NCI-H2171 treated with DMSO at 0.1 percent for 48 hours (cell line): ENCODE measurements at regions not wholly inside any gene's neighbourhood (a gene's known extent, or its start where the extent isn't known, plus 50 kb on each side); places are given as distances from the start of the nearest gene placed in this dataset.

ENCODE experiments used
- DNase-seq: peaks from one replicate; lab custom pipeline; 2025; lab: John Stamatoyannopoulos, UW

DNA sequence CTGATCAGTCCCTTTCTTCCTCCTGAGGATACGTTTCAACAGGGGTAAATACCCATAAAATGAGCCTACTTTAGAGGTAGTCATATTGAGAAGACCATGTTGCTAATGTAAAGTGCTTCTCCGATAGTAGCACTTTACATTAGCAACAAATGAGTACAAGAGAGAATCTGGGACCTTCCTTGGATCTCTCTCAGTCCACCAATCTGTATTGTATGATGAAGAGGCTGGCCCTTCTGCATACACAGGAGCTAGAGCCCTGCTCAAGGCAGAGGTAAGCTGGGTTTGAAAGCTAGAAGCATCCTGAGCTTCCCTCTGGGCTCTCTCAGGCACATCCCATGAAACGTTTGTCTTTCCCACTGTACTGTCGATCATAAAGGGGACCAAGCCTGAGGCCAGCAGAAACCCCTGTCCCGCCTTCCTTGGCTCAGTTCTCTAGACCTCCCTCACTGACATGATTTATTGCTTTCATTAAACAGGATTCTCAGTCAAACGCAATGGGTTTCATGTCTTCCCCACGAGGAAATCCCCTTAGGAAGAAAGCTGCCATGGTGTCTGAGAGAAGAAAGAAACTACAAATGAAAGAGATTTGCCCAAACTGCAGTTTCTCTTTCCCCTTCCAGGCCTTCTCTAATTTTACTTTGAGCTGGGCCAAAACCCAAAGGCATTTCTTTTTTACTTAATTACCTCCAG lies 62.8 kb upstream of the BCAR3 start:
- DNase-seq, result no peak

DNA sequence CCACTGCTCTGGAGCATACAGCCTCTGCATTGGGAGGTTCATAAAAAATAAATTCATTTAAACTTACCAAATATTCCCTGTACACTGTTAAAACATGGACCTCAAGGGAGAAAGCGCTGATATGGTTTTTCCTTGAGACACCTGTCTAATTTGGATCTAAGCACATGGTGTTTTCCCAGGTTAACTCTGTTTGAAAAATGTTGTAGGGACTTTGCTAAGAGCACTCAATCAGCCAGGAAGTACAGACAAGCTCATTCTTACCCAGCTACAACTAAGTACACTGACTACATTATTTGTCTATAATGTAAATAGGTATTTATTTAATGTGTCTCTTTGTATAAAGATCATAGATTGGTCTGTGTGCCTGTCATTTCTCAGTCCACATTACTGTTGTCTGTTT lies 61.8 kb upstream of the BCAR3 start:
- no peak for DNase-seq

GRCh38 chr1:93740601-93741031 lies 59.0 kb upstream of the BCAR3 start:
- DNase-seq, result no peak

GRCh38 chr1:93740157-93740556 lies 58.5 kb upstream of the BCAR3 start:
- DNase-seq, result no peak

DNA sequence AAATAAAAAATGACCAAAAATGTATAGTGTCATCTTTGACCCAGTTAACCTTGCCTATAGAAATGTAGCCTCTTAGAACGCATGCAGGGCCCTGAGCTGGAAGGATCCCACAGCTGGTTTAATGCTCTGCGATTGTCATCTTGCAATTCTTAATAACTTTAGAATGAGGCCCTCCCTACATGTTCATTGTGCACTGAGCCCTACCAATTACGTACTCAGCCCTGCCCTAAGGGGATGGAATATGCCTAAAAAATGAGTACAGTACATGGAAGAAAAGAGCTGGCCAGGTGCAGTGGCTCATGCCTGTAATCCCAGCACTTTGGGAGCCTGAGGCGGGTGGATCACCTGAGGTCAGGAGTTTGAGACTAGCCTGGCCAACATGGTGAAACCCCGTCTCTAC lies 57.8 kb upstream of the BCAR3 start:
- DNase-seq, result no peak

DNA sequence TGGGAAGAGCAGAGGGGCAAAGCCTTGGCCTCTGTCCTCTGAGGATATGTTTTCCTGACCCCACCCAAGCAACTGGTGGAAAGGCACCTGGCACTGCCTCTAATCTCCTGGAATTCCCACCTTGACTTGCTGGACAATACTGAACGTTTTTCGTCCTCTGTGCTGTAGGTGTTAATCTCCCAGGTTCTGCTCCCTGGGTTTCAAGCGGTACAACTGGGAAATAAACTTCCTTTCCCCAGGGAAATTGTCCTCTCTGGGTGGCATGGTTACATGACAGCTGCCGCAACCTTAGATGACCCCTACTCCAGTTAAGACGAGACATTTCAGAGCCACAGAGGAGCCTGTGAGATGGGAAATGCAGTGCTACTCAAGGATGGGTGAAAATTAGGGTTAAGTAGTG lies 57.3 kb upstream of the BCAR3 start:
- no peak for DNase-seq

- DNase-seq, result no peak
Observed at GRCh38 chr1:93738075-93738622, 56.5 kb upstream of the BCAR3 start.

- no peak for DNase-seq
Observed at GRCh38 chr1:93735722-93736121, 54.1 kb upstream of the BCAR3 start.

DNA sequence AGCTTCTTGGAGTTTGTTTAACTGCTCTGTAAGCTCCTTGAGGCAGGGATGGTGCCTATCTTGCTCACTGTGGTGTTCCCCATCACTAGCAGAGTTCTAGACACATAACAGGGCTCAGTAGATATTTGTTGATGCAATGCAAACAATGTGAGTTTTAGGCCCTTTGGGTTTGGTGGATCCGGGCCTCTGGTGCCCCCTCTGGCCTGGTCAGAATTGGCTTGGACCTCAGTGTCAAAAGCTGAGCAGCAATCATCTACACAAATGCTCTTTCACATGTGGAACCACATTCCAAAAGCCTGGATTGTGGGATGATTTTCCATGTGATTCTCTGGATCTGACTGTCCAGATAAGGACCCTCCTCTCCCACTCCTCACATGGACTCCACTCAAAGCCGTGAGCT lies 53.4 kb upstream of the BCAR3 start:
- DNase-seq, result no peak

DNA sequence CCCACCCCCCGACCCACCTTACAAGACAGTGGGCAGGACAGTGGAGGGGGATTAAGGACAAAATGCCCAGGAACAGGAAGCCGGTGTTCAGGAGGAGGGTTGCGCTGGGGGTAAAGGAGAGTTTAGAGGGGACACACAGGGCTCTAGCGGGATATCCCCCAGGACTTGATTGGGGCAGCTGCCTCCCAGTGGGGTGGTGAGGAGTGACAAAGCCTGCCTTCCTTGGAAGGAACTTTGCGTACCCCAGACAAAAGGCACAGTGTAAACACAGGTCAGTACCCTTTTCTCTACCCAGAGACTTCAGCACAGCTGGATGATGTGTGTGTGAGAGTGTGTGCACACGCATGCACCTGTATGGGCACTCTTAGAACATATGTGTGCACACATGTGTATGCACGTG lies 51.7 kb upstream of the BCAR3 start:
- DNase-seq, result no peak

DNA sequence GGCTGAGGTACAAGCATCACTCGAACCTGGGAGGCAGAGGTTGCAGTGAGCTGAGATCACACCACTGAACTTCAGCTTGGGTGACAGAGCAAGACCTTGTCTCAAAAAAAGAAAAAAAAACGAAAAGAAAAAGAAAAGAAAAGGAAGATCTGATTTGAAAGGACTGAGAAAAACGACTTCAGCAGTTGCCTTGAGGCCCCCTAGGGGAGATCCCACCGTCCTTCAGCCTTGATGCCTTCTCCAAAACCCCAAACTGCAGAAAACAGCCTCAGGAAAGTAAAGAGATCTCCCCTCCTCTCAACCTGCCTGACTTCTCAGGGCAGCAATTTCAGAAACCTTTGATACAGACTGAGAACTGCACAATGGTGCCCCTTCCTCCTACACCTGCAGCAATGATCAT lies 50.9 kb upstream of the BCAR3 start:
- no peak for DNase-seq
